ENCODE measurements at regions not wholly inside any gene's neighbourhood (a gene's known extent, or its start where the extent isn't known, plus 50 kb on each side); places are given as distances from the start of the nearest gene placed in this dataset.

- TF ChIP-seq CTCF (IDR thresholded peaks at IDR 0.05) = no peak
- no peak for TF ChIP-seq POLR2A (IDR thresholded peaks at IDR 0.05)
Observed at GRCh38 chr6:169048865-169049205, 204.8 kb downstream of the THBS2 start.

All from body of pancreas (tissue), 4 donors.